Stimulated activated CD4-positive, alpha-beta T cell treated with anti-CD3 and anti-CD28 coated beads, Interleukin-1b, Interleukin-23, amount 100 ng/mL, for 1 hour (primary cell): ENCODE measurements at regions not wholly inside any gene's neighbourhood (a gene's known extent, or its start where the extent isn't known, plus 50 kb on each side); places are given as distances from the start of the nearest gene placed in this dataset.

Experiments used
- DNase-seq, 2 donors: peaks; one replicate each; pipeline ENCODE4 v3.0.0-alpha.2; 2020; ENCODE audit warnings: low read depth in 2 of 2

DNA sequence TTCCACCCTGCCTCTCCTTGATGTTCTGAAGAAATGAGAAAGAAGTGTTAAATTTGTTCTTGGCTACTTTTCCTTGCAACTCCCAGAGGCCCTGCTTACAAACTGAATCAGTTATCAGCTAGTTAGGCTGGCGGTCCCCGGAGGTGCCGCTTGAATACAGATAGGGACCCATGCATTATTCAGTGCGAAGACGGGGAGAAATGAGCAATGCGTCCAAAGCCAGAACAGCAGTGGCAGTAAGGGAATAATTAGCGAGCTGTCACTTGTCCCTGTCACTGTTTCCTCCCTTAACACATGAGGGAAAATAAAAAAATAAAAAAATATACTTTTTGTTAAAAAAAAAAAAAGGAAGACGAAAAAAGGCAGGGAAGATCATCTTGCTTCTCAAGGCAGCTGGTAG, 528.1 kb downstream of the MN1 start:
- DNase-seq = no peak

- no peak for DNase-seq
These were observed 527.7 kb downstream of the MN1 start for GRCh38 chr22:27273853-27274252.

- no peak for DNase-seq
These were observed 526.6 kb downstream of the MN1 start for GRCh38 chr22:27274770-27275449.

DNA sequence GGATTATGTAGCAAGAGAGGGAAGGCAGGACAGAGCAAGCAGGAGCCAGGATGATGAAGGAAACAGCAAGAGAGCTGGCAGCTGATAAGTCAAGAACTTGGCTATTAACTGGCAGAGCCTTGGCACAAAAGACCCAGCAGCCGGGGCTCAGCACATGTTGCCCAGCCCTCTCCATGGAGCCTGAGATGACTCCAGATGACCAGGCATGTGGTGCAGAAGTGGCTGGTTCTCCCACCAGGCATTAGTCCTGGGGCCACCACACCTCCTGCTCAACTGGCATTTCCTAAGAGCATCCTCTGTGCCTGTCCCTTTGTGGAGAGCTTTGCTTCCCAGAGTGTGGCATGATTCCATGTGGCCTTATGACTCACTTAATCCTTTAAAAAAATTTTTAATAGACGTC, 522.6 kb downstream of the MN1 start:
- DNase-seq = no peak

DNA sequence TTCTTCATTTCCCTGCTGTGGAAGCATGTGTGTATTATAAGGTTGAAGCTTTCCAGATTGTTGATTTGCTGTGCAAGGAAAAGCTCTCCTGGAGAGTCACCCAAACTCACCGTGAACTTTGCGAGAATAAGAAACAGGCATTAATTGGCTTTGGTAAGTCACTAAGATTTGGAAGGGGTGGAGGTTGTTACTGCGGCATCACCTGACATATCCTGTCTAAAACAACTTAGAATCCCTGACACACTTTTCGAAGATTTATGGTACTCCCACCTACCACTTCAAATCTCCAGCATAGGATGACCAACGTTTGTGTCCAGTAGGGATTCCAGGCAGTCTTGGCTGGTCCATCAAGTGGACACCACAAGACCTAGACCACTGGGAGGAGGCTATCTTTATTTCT, 518.3 kb downstream of the MN1 start:
- no peak for DNase-seq

- no peak for DNase-seq
These were observed 517.8 kb downstream of the MN1 start for GRCh38 chr22:27283714-27284113.

- no peak for DNase-seq
These were observed 517.2 kb downstream of the MN1 start for GRCh38 chr22:27284324-27284723.

GRCh38 chr22:27286711-27287110, 514.8 kb downstream of the MN1 start:
- DNase-seq = no peak

DNA sequence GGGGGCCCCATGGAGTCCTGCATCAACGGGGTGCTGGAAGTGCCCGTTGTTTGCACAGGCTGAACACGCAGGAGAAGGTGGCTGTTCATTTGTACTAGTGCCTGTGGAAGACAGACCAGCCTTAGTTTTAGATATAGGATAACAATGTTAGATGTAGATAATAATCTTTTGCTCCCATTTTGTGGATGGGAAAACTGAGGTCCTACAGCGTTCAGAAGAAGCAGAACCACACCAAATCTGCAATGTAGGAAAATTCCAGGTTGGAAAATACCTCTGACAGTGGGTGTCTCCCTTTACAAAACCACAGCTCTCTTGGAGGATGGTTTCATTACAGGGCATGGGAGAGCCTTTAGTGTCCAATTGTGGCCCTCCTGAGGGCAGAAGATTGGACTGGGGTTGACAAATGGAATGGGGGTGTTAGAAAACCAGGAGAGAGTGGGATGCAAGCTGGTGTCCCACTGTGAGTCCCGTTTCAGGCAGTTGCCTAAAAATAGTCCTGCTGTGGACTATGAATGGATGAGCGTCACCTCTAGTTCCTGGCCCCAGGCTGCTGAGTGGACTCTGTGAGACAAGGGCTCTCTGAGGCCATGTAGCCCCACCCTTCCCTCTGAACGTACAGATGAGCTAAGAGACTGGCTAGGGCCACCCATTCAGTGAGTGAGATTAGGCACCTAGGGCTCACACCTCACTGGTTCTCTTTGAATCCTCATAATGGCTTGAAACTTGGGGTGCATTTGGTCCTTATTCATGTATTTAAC, 508.8 kb downstream of the MN1 start:
- DNase-seq = no peak

DNA sequence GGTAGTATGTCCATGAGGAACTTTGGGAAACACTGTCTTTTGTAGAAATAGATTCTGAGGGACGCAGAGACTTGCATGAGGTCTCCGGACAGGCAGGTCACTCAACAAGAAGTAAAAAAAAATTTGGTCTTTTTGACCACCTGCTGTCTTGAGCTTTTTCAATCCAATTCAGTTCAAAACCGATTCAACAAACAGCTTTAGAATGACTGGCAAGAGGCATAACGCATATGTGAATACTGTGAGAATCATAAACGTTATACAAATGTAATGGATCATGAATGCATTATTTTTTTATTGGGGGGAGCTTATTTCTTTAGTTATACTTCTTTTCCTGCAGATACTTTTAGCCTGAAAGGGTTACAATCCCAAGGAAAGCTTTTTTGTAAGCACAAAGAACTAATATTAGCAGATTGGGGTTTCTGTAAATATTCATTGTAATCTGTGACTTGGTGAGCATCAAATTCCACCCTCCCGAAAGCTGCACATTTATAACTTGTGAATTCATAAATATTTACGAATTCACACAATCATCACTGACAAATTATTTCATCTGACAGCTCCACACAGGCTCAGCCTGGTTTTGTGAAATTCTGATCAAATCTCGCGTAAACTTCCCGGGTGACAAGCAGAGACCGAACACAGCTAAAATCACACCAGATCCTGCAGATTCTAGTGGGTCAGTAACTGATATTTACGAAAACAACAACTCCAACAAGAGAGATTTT, 507.7 kb downstream of the MN1 start:
- no peak for DNase-seq

DNA sequence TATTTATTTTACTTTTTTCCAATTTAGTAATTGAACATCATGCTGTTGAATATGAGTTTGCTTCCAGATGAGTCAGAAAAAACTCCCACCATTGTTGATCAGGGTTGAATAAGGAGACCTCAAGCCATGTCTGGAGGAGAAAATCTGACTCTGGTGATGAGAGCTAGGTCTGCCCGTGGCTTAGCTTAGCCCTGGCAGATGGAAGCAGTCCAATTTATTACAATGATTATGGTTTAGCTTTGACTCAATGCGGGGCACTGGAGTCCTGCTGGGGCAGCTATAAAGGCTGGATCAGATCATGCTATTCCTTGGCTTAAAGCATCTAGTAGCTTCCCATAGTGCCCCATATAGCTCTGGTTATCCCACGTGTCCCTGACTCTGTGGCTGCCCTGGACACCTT, 506.5 kb downstream of the MN1 start:
- DNase-seq = no peak

DNA sequence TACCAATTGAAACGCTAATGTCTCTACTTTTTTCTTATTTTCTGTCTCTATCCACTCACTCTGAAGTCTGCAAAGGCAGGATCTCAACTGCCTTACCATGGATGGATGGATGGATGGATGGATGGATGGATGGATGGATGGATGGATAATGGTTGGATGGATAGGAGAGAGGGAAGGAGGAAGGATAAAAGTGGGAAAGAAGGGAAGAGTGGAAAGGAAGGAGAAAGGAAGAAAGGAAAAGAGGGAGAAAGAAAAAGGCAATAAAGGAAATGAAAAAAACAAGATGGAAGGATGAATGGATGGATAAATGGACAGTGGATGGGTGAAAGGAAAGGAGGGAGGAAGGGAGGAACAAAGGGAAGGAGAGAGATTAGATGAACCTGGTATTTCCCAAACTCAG, 506.0 kb downstream of the MN1 start:
- no peak for DNase-seq

- DNase-seq = no peak
These were observed 505.4 kb downstream of the MN1 start for GRCh38 chr22:27296091-27296675.

- no peak for DNase-seq
These were observed 504.4 kb downstream of the MN1 start for GRCh38 chr22:27297125-27297524.

GRCh38 chr22:27298332-27298731, 503.2 kb downstream of the MN1 start:
- no peak for DNase-seq

DNA sequence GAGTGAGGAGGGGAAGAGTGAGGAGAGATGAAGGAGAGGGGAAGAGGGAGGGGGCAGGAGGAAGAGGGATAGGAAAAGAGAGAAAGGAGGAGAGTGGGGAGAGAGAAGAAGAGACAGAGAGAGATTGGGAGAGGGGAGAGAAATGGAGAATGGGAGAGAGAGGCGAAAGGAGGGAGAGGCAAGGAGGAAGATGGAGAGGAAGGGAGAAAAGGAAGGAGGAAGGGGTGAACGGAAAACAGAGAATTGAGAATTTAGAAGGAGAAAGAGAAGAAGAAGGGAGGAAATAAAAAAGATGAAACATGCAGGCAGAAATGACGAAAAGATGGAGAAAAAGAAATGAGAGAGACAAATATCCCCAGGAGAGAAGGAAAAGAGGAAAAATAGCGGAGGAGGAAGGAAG, 502.8 kb downstream of the MN1 start:
- no peak for DNase-seq

DNA sequence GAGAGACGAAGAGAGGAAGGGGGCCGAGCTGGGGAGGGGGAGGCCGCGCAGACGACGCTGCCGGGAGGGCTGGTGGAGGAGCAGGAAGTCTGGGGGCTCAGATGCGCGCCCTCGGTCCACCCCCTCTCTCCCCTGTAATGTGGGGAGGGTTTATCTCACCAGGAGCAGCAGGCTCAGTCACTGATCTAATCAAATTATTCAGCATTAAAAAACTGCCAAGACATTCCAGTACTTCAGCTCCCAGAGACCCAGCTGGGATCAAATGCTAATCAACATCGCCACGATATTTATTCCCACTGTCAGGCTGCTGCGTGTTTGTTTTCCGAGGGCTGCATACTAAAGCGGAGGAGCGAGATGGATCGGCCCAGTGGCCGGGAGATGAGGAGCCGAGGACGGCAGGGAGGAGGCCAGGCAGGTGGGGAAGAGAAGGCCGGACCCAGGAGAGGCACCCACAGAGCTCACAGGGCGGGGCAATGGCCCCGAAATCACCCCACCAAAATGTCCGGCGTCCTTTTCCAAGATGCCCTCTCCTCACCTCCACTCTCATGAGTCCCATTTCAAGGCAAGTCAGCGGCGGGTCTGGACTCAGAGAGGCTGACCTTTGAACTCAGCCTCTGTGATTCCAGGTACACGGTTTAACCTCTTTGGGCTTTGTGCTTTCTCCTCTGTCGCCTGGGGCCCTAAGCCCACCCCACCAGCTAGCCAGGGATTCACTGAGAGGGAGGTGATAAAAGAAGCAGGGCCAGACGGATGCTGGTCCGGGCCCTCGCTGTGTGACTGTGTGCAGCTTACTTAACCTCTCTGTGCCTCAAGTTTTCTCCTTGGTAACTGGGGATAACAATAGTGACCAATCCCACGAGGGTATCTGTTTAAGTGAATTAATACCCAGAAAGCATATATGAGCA, 502.1 kb downstream of the MN1 start:
- no peak for DNase-seq

GRCh38 chr22:27300536-27301285, 500.8 kb downstream of the MN1 start:
- DNase-seq = no peak

GRCh38 chr22:27302501-27302900, 499.1 kb downstream of the MN1 start:
- no peak for DNase-seq

DNA sequence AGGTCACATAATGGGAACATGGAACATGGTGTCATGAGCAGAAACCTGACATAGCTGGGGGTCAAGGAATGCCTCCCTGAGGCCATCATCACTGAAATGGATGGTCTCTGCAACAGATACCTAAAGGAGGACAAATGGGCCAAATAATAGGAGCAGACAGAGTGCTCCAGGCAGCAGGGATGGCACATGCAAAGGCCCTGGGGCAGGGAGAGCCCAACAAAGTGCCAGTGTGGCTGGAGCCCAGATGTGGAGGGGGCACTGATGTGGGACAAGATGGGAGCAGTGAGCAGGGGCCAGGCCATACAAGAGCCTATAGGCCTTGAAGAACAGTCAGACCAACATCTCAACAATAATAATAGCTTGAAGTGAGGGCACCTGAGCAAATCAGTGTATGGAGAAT, 497.8 kb downstream of the MN1 start:
- DNase-seq = no peak

DNA sequence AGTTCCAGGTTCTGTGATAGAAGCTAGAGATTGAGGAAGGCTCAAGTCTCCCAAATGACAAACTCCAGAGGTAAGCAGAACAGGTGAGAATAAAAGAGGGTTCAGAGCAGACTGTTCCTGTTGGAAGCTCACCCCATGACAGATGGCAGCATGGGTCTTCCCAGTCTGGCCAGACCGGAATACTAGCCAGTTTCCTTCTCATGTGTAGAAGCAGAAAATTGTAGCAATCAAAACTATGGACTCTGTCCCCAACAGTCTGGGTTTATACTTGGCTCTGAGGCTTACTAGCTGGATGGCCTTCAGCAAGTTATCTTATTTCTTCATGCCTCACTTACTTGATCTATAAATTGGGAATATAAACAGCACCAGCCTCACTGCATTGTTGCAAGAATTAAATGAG, 494.8 kb downstream of the MN1 start:
- no peak for DNase-seq
